HepG2 (cell line): ENCODE measurements at regions not wholly inside any gene's neighbourhood (a gene's known extent, or its start where the extent isn't known, plus 50 kb on each side); places are given as distances from the start of the nearest gene placed in this dataset.

Experiments
- ATAC-seq: fragments of 200-7000 bp; cut with Tn5 transposase; 3 replicates; pipeline ENCODE4 v1.9.1; 2020; ENCODE audit warnings: mild to moderate bottlenecking, moderate library complexity
- BruUV-seq: library from RNA; stranded (reverse); fragments of 400-500 nt; replicated peaks from 2 replicates; lab custom pipeline; 2021; lab: Mats Ljungman, UMichigan
- CTCF ChIA-PET: fragments of 300-600 bp; formaldehyde crosslinking; extraction: SDS; loops from one replicate; lab custom pipeline; 2021; ENCODE audit warnings: low total read pairs, inconsistent platforms, low intra/inter-chr PET ratio; lab: Yijun Ruan, JAX
- POLR2A ChIA-PET: fragments of 350-600 bp; sonication (Branson Sonifier 250); formaldehyde crosslinking; loops from one replicate; lab custom pipeline; 2020; ENCODE audit warnings: antibody characterized with exemption, inconsistent platforms; lab: Yijun Ruan, JAX
- DNase-seq: peaks from one replicate; pipeline ENCODE4 v3.0.0-alpha.2; 2015; ENCODE audit warnings: low spot score
- FAIRE-seq: peaks from 3 replicates; lab custom pipeline; 2011; peaks lifted over from hg19 to GRCh38; lab: Jason Lieb, UNC
- H2AFZ ChIP-seq: one replicate; pipeline ENCODE4 v1.6.1; 2011; ENCODE audit warnings: low read length, inconsistent platforms
- H3K27ac ChIP-seq: fragments of 300-600 bp; 3 replicates; pipeline ENCODE4 v1.8.0; 2011; ENCODE audit warnings: mixed run types, mild to moderate bottlenecking, mixed read lengths, low read length, inconsistent platforms; ENCODE audit not compliant: insufficient read depth; ENCODE audit errors: extremely low read length
- H3K27me3 ChIP-seq, 2 experiments: fragments of 200-600 bp in 1 of 2; 2 replicates in 1 of 2; 3 replicates in 1 of 2; pipeline versions ENCODE4 v1.6.0 to v1.8.0; 2011; ENCODE audit warnings: low read length in 2 of 2, mild to moderate bottlenecking in 2 of 2, moderate library complexity in 2 of 2, inconsistent platforms in 1 of 2; ENCODE audit not compliant: insufficient read depth in 2 of 2, control insufficient read depth in 1 of 2
- H3K36me3 ChIP-seq, 2 experiments: fragments of 200-600 bp in 1 of 2; replicated peaks in 1 of 2; 2 replicates in 1 of 2; 3 replicates in 1 of 2; pipeline versions ENCODE4 v1.5.1 to v1.8.0; 2011; ENCODE audit warnings: low read length in 2 of 2, inconsistent platforms in 1 of 2; ENCODE audit not compliant: insufficient read depth in 2 of 2, control insufficient read depth in 1 of 2
- H3K4me1 ChIP-seq: 2 replicates; pipeline ENCODE4 v1.5.1; 2012; ENCODE audit warnings: low read length, inconsistent platforms; ENCODE audit not compliant: insufficient read depth
- H3K4me2 ChIP-seq: 2 replicates; pipeline ENCODE4 v1.6.0; 2011; ENCODE audit warnings: low read depth, low read length, inconsistent platforms
- H3K4me3 ChIP-seq, 3 experiments: fragments of 200-600 bp in 1 of 3; sonication (generic), shearing (Covaris generic) in 1 of 3; replicated peaks in 1 of 3; 2 replicates each; pipeline ENCODE4 v1.5.1; 2011 to 2016; ENCODE audit warnings: low read length in 3 of 3, inconsistent platforms in 2 of 3, low read depth in 2 of 3, mild to moderate bottlenecking in 2 of 3, control low read depth in 1 of 3, mixed read lengths in 1 of 3; ENCODE audit not compliant: insufficient read depth in 1 of 3
- H3K79me2 ChIP-seq: one replicate; pipeline ENCODE4 v1.6.1; 2011; ENCODE audit warnings: low read length, inconsistent platforms; ENCODE audit not compliant: insufficient read depth
- H3K9ac ChIP-seq: 2 replicates; pipeline ENCODE4 v1.6.0; 2011; ENCODE audit warnings: mild to moderate bottlenecking, low read depth, low read length, inconsistent platforms; ENCODE audit not compliant: insufficient read depth
- H3K9me3 ChIP-seq: 2 replicates; pipeline ENCODE4 v1.5.1; 2012; ENCODE audit warnings: mild to moderate bottlenecking, low read length
- H4K20me1 ChIP-seq: 2 replicates; pipeline ENCODE4 v1.6.0; 2011; ENCODE audit warnings: inconsistent platforms, mild to moderate bottlenecking, low read length, moderate library complexity; ENCODE audit not compliant: insufficient read depth
- DR1 ChIP-seq: sonication (generic); formaldehyde crosslinking; IDR thresholded peaks from 2 replicates; pipeline ENCODE4 v1.8.0; 2021; ENCODE audit warnings: mild to moderate bottlenecking, missing genetic modification reagents, inconsistent platforms
- HNRNPUL1 ChIP-seq: fragments of 200-400 bp; formaldehyde crosslinking; IDR thresholded peaks from 2 replicates; pipeline ENCODE4 v1.6.1; 2017; ENCODE audit warnings: low read depth, mild to moderate bottlenecking, low read length, moderate library complexity
- LRRFIP1 ChIP-seq: sonication (generic); formaldehyde crosslinking; conservative IDR thresholded peaks from 2 replicates; pipeline ENCODE4 v1.4.0; 2020; ENCODE audit warnings: missing genetic modification reagents
- NFYC ChIP-seq: IDR thresholded peaks from 2 replicates; pipeline ENCODE4 v1.6.1; 2016; ENCODE audit warnings: missing genetic modification reagents, missing compliant biosample characterization
- PHB2 ChIP-seq: fragments of 450-650 bp; IDR thresholded peaks from 2 replicates; pipeline ENCODE4 v1.6.1; 2018; ENCODE audit not compliant: partially characterized antibody
- POGZ ChIP-seq: sonication (generic); formaldehyde crosslinking; IDR thresholded peaks from 2 replicates; pipeline ENCODE4 v1.4.0; 2020; ENCODE audit warnings: mild to moderate bottlenecking, missing genetic modification reagents
- RBFOX2 ChIP-seq: fragments of 200-400 bp; formaldehyde crosslinking; IDR thresholded peaks from 2 replicates; pipeline ENCODE4 v1.6.1; 2017; ENCODE audit warnings: low read depth, mild to moderate bottlenecking, low read length
- SKI ChIP-seq: fragments of 450-650 bp; IDR thresholded peaks from one replicate; pipeline ENCODE4 v1.6.1; 2018; ENCODE audit warnings: mild to moderate bottlenecking; ENCODE audit not compliant: partially characterized antibody
- SP1 ChIP-seq, 2 experiments: fragments of 450-650 bp in 1 of 2; sonication (generic) in 1 of 2; formaldehyde crosslinking in 1 of 2; IDR thresholded peaks; 2 replicates each; pipeline versions ENCODE4 v1.4.0 to v1.6.1; 2016 to 2020; ENCODE audit warnings: missing genetic modification reagents in 1 of 2
- ZFP82 ChIP-seq: sonication (generic); formaldehyde crosslinking; IDR thresholded peaks from 2 replicates; pipeline ENCODE4 v1.5.1; 2020; ENCODE audit warnings: mild to moderate bottlenecking, missing genetic modification reagents, borderline replicate concordance
- ZMYM4 ChIP-seq: sonication (generic); formaldehyde crosslinking; IDR thresholded peaks from 2 replicates; pipeline ENCODE4 v1.8.1; 2023; ENCODE audit warnings: mild to moderate bottlenecking, missing genetic modification reagents
- ZNF138 ChIP-seq: sonication (generic); formaldehyde crosslinking; IDR thresholded peaks from 2 replicates; pipeline ENCODE4 v1.5.0; 2020; ENCODE audit warnings: mild to moderate bottlenecking, low read depth, missing genetic modification reagents
- ZNF557 ChIP-seq: sonication (generic); formaldehyde crosslinking; IDR thresholded peaks from 2 replicates; pipeline ENCODE4 v1.4.0; 2020; ENCODE audit warnings: missing genetic modification reagents
- ZNF567 ChIP-seq: sonication (generic); formaldehyde crosslinking; IDR thresholded peaks from 2 replicates; pipeline ENCODE4 v1.8.1; 2023; ENCODE audit warnings: mild to moderate bottlenecking, missing genetic modification reagents, borderline replicate concordance
- WGBS: methylation state at CpG from one replicate; pipeline ENCODE4 v1.1.6; 2017; ENCODE audit warnings: low lambda C conversion rate; 5-methylcytosine and 5-hydroxymethylcytosine counted together
- in situ Hi-C: cut with HindIII; loops from 2 replicates; pipeline ENCODE4 v1.10.0; 2017; ENCODE audit warnings: low pct_unique_long_range_greater_than_20kb; ENCODE audit not compliant: extremely low pct_ligation_motif_present
- intact Hi-C: fragments of 100-400 bp; cut with micrococcal nuclease; formaldehyde crosslinking; loops from one replicate; pipeline ENCODE4 v1.10.0; 2022; ENCODE audit not compliant: unreplicated experiment
- TF ChIP-seq, protein P1 (sequence below): sonication (generic); formaldehyde crosslinking; IDR thresholded peaks from 2 replicates; pipeline ENCODE4 v1.5.0; 2020; ENCODE audit warnings: mild to moderate bottlenecking, missing genetic modification reagents, borderline replicate concordance

- Histone ChIP-seq H3K79me2 (no peaks in the 10 kb centered on the region), H3K4me2 (no peak overlapping the region), H3K27ac (no peak overlapping the region), H3K9me3 (no peaks in the 10 kb centered on the region), H3K4me1 (no peaks in the 10 kb centered on the region), H3K4me3 (no peak overlapping the region), H3K9ac (no peak overlapping the region), H2AFZ (no peak overlapping the region), H3K36me3 (no peaks in the 10 kb centered on the region), H4K20me1 (no peaks in the 10 kb centered on the region), H3K27me3 (no peaks in the 10 kb centered on the region)
- intact Hi-C loops (no loop called here), in situ Hi-C loops (no loop called here)
- ATAC-seq (no peak), FAIRE-seq (no peak), DNase-seq (no peak)
- no TSS peak for BruUV-seq
- POLR2A ChIA-PET, result no interaction called here
- WGBS, result 0% methylated on average over 3 of the region's 3 CpGs
- CTCF ChIA-PET, result no interaction called here
- TF ChIP-seq NFYC (CRISPR knock-in tag), result no peak
- no peak for TF ChIP-seq HNRNPUL1
- no peak for TF ChIP-seq ZNF557 (CRISPR knock-in tag)
- no peak for TF ChIP-seq POGZ (CRISPR knock-in tag)
- TF ChIP-seq PHB2, result no peak
- no peak for TF ChIP-seq SKI
- no peak for TF ChIP-seq ZNF567
- TF ChIP-seq LRRFIP1, result no peak
- no peak for TF ChIP-seq ZFP82 (CRISPR knock-in tag)
- no peak for TF ChIP-seq ZMYM4 (CRISPR knock-in tag)
- TF ChIP-seq ZNF138 (CRISPR knock-in tag), result no peak
- no peak for TF ChIP-seq SP1 (IDR thresholded peaks at IDR 0.05)
- no peak for TF ChIP-seq SP1 (CRISPR knock-in tag; IDR thresholded peaks at IDR 0.05)
- TF ChIP-seq RBFOX2, result no peak
- TF ChIP-seq DR1 (CRISPR knock-in tag), result no peak
- TF ChIP-seq, protein P1, sequence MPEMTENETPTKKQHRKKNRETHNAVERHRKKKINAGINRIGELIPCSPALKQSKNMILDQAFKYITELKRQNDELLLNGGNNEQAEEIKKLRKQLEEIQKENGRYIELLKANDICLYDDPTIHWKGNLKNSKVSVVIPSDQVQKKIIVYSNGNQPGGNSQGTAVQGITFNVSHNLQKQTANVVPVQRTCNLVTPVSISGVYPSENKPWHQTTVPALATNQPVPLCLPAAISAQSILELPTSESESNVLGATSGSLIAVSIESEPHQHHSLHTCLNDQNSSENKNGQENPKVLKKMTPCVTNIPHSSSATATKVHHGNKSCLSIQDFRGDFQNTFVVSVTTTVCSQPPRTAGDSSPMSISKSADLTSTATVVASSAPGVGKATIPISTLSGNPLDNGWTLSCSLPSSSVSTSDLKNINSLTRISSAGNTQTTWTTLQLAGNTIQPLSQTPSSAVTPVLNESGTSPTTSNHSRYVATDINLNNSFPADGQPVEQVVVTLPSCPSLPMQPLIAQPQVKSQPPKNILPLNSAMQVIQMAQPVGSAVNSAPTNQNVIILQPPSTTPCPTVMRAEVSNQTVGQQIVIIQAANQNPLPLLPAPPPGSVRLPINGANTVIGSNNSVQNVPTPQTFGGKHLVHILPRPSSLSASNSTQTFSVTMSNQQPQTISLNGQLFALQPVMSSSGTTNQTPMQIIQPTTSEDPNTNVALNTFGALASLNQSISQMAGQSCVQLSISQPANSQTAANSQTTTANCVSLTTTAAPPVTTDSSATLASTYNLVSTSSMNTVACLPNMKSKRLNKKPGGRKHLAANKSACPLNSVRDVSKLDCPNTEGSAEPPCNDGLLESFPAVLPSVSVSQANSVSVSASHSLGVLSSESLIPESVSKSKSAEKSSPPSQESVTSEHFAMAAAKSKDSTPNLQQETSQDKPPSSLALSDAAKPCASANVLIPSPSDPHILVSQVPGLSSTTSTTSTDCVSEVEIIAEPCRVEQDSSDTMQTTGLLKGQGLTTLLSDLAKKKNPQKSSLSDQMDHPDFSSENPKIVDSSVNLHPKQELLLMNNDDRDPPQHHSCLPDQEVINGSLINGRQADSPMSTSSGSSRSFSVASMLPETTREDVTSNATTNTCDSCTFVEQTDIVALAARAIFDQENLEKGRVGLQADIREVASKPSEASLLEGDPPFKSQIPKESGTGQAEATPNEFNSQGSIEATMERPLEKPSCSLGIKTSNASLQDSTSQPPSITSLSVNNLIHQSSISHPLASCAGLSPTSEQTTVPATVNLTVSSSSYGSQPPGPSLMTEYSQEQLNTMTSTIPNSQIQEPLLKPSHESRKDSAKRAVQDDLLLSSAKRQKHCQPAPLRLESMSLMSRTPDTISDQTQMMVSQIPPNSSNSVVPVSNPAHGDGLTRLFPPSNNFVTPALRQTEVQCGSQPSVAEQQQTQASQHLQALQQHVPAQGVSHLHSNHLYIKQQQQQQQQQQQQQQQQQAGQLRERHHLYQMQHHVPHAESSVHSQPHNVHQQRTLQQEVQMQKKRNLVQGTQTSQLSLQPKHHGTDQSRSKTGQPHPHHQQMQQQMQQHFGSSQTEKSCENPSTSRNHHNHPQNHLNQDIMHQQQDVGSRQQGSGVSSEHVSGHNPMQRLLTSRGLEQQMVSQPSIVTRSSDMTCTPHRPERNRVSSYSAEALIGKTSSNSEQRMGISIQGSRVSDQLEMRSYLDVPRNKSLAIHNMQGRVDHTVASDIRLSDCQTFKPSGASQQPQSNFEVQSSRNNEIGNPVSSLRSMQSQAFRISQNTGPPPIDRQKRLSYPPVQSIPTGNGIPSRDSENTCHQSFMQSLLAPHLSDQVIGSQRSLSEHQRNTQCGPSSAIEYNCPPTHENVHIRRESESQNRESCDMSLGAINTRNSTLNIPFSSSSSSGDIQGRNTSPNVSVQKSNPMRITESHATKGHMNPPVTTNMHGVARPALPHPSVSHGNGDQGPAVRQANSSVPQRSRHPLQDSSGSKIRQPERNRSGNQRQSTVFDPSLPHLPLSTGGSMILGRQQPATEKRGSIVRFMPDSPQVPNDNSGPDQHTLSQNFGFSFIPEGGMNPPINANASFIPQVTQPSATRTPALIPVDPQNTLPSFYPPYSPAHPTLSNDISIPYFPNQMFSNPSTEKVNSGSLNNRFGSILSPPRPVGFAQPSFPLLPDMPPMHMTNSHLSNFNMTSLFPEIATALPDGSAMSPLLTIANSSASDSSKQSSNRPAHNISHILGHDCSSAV (CRISPR knock-in tag), result no peak
Observed at GRCh38 chr1:170224469-170224868, 78.7 kb downstream of the NTMT2 start.
